GM12874 (cell line): ENCODE measurements at regions not wholly inside any gene's neighbourhood (a gene's known extent, or its start where the extent isn't known, plus 50 kb on each side); places are given as distances from the start of the nearest gene placed in this dataset.

Experiments
- CTCF ChIP-seq: IDR thresholded peaks from 2 replicates; pipeline ENCODE4 v1.5.1; 2011; ENCODE audit warnings: low read depth, mild to moderate bottlenecking, control low read depth, low read length, moderate library complexity; ENCODE audit not compliant: insufficient read depth

GRCh38 chr1:99507906-99508732, 137.8 kb upstream of the PALMD start:
- no peak for TF ChIP-seq CTCF

- no peak for TF ChIP-seq CTCF
Measured at GRCh38 chr1:99516141-99516540, 129.8 kb upstream of the PALMD start.

GRCh38 chr1:99520121-99520520, 125.8 kb upstream of the PALMD start:
- no peak for TF ChIP-seq CTCF

- no peak for TF ChIP-seq CTCF
Measured at GRCh38 chr1:99525331-99525730, 120.6 kb upstream of the PALMD start.

- TF ChIP-seq CTCF: no peak
Measured at GRCh38 chr1:99527078-99527477, 118.8 kb upstream of the PALMD start.

GRCh38 chr1:99527545-99527944, 118.4 kb upstream of the PALMD start:
- TF ChIP-seq CTCF: no peak

GRCh38 chr1:99529002-99529401, 116.9 kb upstream of the PALMD start:
- no peak for TF ChIP-seq CTCF
